Fibroblast of skin of abdomen (primary cell): ENCODE measurements at regions not wholly inside any gene's neighbourhood (a gene's known extent, or its start where the extent isn't known, plus 50 kb on each side); places are given as distances from the start of the nearest gene placed in this dataset.
A peak's percentile ranks its signal among the peaks of the same experiment; 100 is the strongest.
"Not testable (repeated sequence)": the region's sequence is repeated elsewhere in the genome, so short reads cannot be mapped to it uniquely, and the experiment has no call there.

Experiments used
- DNase-seq: peaks from one replicate; pipeline ENCODE4 v3.0.0-alpha.2; 2013

DNA sequence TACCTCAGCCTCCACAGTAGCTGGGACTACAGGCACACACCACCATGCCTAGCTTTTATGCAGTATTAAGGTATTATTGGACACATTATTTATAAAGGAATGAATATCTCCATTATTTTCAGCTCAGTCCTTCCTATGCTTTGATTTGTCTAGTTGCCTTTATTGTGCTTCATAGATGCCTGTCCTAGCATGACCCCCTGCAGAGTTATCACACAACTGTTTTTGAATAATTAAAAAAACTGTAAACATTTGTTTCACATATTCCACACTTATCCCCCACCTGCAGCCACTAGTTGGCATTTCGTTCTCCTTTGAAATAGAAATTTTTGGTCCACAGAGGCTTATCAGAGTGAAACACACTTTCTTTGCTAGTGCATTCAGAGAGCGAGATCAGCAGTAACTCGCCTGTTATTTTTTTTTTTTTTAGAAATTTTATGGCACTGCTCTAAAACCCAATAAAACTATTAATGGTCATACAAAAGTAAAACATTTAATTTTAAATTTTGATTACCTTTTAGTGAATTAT, 151.8 kb upstream of the RASA1 start:
- DNase-seq: no peak

GRCh38 chr5:87116825-87117512, 150.7 kb upstream of the RASA1 start:
- DNase-seq: no peak

- DNase-seq: no peak
Measured at GRCh38 chr5:87119588-87119987, 148.1 kb upstream of the RASA1 start.

DNA sequence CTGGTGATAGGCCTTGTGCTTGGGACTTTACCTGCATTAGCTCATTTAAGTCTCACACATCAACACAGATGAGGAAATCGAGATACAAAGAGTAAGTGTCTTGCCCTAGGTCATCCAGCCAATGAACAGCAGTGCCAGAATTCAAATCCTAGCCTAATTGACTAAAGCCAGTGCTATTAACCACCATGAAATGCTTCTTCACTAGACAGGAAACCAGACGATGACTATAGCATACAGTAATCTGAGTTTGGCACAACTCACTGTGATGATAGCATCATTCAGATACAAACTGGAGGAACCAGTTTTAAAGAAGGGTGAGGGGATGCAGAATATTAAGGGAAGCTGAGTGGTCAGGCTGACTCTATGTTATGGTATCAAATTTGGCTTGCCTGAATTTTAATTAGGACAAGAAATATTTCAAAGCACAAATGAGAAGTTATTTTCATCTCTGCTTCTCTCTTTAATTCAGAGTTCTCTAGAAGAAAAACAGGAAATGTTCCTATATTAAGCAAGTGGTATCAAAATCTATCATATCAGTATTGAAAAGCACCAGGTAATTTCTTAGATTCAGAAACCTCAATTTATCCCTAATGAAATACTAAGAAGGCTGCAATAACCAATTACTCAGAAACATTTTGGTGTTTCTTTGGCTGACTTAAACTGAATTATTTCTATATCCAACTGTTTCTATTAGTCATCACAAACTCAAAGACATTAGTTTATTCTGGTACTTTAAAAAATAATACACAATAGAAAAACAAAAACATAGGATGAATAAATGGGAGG, 147.0 kb upstream of the RASA1 start:
- DNase-seq: peak; percentile 95

GRCh38 chr5:87121304-87122150, 146.2 kb upstream of the RASA1 start:
- peak; percentile 89 for DNase-seq

- DNase-seq: no peak
Measured at GRCh38 chr5:87122151-87122977, 145.3 kb upstream of the RASA1 start.

DNA sequence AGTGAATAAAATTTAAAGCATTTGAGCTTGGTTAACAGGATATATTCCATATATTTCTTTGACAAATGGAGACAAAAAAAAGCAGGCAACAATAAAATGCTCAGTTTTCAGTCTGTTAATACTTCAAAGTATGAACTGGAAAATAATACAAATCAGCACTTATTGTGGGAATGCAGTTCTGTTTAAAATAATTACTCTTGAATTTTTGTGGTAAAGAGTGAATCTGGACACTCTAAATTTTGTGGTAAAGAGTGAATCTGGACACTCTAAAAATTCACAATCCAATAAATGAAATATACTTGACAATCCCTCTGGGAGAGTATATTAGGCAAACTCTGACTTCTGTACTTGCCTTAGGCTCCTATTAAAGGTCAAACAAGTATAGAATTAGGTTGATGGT, 141.9 kb upstream of the RASA1 start:
- DNase-seq: peak; percentile 64

DNA sequence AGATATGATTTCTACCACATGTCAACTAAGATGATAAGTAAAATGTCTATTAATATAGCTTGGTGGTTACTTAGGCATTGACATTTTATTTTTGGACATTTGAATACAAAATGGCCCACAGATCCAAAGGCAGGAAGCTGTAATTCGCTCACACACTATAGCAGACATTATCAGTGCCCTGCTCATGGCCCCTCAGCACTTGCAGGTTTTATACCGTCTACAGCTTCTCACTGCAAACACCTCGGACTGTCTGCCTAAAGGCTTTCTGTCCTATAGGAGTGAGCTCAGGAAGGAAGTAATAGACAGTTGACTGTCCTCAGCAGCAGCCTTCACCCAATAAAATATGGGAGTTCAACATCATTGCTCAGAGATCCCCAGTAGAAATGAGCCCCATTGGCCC, 140.8 kb upstream of the RASA1 start:
- DNase-seq: no peak

DNA sequence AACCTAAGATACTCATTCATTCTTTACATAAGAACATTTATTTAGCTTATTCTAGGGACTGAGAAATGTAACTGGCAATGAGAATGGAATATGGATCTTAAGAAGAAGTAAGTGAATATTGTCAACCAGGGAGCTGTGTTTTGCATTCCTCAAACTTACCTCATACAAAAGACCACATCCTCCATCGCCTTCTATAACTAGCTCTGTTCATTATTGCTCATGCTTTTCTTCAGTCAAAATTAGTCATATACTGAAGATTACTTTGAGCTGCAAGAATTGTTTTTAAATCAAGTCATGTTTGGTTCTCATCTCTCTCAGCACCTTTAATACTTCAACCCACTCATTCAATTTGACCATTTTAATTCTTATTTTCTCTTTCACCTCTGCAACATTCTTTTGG, 140.3 kb upstream of the RASA1 start:
- peak; percentile 87 for DNase-seq

DNA sequence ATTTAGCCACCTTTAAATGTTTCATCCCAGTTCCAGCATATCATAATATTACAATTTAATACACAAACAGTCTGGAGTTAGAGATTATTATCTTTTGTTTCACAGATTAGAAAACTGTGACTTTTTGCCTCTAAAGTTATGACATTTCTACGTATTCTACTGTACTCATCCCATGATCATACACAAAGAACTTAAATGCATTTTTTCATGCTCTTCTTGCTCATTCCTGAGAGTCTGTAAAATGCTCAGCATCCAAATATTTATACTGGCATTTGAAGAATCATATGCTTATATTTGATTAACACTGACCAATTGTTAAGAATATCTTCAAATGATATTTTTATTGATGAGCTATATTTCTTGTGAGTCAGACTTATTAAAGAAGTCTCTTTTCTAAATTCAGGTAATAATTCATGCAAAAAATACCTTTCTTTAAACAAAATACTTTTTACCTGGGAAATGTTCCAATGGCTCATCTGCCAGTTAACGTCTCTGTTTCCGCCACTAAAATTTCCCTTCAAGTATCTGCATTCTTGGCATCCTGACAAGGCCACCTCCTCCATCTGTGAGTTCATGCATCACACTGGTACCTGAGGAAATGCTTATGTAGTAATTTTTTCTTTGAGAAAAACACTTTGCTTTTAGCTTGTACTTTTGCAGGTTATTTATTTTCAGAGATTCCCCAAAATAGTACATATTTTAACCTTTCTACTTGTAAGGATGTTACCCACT, 139.6 kb upstream of the RASA1 start:
- peak; percentile 54 for DNase-seq

- no peak for DNase-seq
Measured at GRCh38 chr5:87129046-87129445, 138.6 kb upstream of the RASA1 start.

- no peak for DNase-seq
Measured at GRCh38 chr5:87132696-87133095, 135.0 kb upstream of the RASA1 start.

- DNase-seq: not testable (repeated sequence)
Measured at GRCh38 chr5:87134513-87134912, 133.2 kb upstream of the RASA1 start.

DNA sequence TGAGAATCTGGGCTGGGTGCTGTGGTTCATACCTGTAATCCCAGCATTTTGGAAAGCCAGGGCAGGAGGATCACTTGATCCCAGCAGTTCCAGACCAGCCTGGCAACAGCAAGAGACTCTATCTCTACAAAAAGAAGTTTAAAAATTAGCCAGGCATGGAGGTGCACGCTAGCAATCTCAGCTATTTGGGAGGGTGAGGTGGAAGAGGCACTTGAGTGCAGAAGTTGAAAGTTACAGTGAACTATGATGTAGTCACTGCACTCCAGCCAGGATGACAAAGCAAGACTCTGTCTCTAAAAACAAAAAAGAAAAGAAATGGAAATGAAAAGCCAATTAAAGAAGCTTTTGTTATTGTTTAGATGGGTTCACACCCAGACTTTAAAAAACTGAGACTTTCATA, 131.6 kb upstream of the RASA1 start:
- DNase-seq: no peak

- DNase-seq: no peak
Measured at GRCh38 chr5:87136733-87137132, 130.9 kb upstream of the RASA1 start.

- DNase-seq: no peak
Measured at GRCh38 chr5:87137283-87137682, 130.4 kb upstream of the RASA1 start.

- DNase-seq: no peak
Measured at GRCh38 chr5:87138091-87138805, 129.4 kb upstream of the RASA1 start.

DNA sequence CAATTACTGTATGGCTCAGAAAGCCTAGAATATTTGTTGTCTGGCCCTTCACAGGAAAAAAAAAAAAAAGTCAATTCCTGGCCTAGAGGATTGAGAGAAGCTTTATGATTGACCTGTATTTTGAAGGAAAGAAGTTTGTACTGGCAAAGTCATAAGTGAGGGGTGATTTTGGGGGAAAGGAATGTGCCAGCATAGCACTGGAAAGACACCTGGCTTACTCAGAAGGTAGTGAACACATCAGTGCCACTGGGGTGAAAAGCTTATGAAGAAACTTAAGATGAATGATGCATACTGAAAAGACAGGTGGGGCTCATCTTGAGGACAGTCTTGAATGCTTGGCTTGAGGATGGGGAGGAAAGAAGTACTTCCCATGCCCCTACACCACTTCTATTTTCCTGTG, 127.9 kb upstream of the RASA1 start:
- no peak for DNase-seq

- no peak for DNase-seq
Measured at GRCh38 chr5:87141544-87141943, 126.1 kb upstream of the RASA1 start.

DNA sequence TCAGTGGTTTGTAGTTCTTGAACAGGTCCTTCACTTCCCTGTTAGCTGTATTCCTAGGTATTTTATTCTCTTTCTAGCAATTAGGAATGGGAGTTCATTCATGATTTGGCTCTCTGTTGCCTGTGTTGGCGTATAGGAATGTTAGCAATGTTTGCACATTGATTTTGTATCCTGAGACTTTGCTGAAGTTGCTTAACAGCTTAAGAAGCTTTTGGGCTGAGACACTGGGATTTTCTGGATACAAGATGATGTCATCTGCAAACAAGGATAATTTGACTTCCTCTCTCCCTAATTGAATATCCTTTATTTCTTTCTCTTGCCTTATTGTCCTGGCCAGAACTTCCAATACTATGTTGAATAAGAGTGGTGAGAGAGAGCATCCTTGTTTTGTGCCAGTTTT, 121.8 kb upstream of the RASA1 start:
- peak; percentile 82 for DNase-seq

GRCh38 chr5:87147441-87147840, 120.2 kb upstream of the RASA1 start:
- peak; percentile 41 for DNase-seq
